Activated gamma-delta T cell treated with anti-CD3 and anti-CD28 coated beads, Interleukin-2, amount 50 U/mL, for 16 hours (primary cell): ENCODE measurements at regions not wholly inside any gene's neighbourhood (a gene's known extent, or its start where the extent isn't known, plus 50 kb on each side); places are given as distances from the start of the nearest gene placed in this dataset.

ENCODE experiments used
- DNase-seq: peaks from one replicate; pipeline ENCODE4 v3.0.0-alpha.2; 2020; ENCODE audit warnings: low read depth

DNA sequence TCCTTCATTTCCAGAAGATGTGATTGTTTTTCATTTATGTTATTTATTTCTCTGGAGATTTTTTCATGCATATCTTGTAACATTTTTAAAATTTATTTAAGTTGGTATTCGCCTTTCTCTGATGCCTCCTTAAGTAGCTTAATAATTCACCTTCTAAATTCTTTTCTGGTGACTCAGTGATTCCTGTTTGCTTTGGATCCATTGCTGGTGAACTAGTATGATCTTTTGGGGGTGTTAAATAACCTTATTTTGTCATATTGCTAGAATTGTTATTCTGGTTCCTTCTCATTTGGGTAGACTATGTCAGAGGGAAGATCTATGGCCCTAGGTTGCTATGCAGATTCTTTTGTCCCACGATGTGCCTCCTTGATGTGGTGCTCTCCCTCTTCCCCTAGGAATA, 1347.2 kb upstream of the B3GALT2 start:
- DNase-seq, result no peak

DNA sequence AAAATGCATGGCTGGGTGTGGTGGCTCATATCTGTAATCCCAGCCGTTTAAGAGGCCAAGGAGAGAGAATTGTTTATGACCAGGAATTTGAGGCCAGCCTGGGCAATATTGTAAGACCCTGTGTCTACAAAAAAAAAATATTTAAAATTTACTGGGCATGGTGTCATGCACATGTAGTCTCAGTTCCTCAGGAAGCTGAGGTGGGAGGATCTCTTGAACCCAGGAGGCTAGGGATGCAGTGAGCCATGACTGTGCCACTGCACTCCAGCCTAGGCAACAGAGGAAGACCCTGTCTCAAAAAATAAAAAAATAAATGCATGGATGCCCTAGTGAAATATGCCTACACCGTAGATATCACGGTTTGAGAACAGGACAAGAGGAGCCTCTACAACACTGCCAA, 1331.2 kb upstream of the B3GALT2 start:
- DNase-seq, result no peak

DNA sequence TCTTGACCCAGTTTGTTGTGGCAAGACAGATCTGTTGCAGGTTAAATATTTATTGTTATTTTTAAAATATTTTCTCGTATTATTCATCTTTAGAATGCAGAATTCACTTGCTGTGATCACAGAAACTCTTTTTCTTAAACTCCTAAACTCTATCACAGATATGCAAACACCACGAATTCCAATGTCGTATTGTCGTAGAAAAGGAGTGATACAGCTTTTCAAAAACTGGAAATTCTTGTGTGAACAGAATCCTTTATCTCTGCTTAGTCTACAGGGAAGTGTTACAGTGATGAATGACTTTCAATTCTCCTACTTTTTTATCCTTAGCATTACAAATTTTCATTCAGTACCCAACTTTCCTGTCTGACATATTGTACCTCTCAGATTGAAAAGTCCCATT, 1329.5 kb upstream of the B3GALT2 start:
- DNase-seq, result no peak

DNA sequence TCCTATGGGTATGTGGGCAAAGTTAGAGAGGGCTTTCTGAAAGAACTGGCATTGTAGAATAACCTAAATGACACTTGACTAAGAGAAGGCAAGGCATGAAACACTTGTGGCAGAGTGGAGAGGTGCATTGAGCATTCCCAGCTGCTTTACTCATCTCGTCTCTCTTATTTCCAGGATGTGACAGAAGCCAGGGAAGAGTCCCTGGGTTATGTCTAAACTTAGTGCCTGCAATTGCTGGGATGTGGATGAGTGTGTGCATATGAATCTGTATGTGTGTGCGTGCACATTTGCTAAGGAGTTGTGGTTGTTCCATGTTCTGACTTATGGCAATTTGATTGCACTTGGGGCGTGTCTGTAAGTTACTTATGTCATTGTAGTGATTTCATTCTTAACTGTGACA, 1326.5 kb upstream of the B3GALT2 start:
- no peak for DNase-seq

DNA sequence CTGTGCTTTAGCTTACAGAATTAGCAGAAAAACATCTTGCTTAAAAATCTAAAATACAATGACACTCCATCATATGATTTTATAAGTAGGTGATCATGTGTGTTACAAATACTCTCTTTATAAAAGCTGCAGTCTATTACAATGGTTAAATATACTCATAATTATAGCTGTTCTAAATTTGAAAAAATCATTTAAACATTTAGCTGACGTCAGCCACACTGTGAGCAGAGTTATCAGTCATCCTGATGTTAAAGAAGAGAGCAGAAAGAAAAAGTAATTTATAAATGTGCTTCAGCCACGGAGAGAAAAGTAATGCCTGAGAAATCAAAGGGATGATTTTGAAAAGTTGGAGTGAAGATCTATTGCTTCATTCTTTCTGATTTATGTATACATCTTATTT, 1325.9 kb upstream of the B3GALT2 start:
- no peak for DNase-seq

DNA sequence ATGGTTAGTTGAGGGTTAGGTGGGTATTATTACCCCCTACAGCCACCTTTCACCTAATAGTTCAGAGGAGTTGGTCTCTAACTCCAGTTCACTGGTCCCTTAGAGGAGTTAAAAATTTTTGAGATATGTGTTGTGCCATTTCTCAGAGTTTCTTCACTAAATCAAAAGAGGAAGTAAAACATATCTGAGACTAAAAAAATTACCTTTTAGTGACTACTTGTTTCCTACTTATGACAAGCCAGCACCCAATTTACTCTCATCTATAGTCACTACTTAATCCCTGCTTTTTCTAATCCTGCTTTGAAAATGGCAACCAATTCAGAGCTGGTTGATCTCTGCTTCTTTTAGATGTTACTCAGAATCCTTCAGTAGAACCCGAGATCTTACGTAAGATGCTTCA, 1316.8 kb upstream of the B3GALT2 start:
- DNase-seq, result no peak

DNA sequence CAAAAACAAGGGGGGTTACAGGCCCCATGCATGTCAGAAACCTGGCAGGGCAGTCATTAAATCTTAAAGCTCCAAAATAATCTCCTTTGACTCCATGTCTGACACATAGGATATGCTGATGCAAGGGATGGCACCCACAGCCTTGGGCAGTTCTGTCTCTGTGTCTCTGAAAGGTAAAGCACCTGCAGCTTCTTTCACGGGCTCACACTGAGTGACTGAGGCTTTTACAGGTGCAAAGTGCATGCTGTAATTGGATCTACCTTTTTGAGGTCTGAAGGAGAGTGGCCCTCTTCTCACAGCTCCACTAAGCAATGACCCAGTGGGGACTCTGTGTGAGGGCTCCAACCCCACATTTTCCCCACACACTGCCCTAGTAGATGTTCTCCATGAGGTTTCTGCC, 1309.0 kb upstream of the B3GALT2 start:
- no peak for DNase-seq

DNA sequence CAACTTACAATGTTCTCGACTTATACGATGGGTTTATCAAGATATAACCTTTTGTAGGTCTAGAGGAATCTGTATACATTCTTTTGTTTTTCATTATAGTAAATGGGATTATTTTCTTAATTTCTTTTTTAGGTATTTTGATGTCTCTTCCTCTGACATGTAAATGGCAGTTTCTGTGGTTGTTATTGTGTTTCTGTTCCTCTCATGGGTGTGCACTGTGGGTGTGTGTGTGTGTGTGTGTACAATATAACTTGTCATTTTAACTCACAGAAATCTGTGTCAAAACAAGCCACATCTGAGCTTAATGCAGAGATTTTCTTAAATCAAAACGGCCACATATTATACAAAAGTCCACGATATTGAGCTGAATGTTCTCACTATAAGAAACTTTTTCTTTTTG, 1300.8 kb upstream of the B3GALT2 start:
- DNase-seq, result no peak

DNA sequence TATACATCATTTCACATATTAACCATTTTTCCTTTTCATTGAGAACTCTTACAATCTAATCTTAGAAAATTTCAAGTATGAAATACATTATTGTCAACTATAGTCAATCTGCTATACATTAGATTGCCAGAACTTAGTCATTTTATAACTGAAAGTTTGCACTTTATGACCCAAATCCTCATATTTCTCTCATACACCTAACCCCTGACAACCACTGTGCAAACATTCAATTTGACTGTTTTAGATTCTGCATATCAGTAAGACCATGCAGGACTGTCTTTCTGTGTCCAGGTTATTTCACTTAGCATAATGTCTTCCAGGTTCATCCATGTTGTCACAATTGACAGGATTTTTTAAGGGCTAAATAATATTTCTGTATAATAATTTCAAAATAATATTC, 1299.0 kb upstream of the B3GALT2 start:
- no peak for DNase-seq

DNA sequence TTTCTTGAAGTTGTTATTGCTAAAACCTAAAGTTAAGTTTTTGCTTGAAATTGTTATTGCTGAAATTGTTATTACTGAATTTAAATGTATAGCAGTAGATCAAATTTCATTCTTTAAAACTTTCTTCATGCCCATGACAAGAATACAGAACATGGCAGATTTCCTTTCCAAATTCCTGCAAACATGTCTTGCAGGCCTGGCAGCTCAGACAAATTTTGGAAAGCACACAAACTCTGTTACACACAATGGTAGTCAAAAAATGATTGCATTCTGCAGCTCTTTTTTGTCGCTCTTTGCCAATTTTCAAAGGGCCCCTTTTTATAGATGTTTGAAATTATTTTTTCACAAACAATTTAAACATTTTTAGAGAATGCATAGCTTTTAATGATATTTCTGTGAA, 1292.3 kb upstream of the B3GALT2 start:
- no peak for DNase-seq

DNA sequence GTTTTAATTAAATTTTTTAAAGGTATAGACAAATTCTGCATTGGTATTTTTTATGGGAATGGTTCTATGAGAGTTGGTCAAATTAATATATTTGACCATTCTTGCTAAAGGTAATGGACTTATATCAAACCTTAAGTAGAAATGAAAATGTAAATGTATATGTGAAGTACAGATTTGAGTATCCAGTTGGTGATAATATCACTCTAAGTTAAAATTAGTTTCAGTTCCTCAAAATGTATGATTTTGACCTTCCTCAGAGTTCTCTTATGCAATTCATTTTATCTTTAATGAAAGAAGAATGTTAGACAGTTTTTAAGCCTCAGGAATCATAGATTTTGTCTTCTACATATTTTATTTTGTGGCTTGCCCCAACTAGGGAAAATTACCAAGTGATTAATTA, 1291.5 kb upstream of the B3GALT2 start:
- no peak for DNase-seq

DNA sequence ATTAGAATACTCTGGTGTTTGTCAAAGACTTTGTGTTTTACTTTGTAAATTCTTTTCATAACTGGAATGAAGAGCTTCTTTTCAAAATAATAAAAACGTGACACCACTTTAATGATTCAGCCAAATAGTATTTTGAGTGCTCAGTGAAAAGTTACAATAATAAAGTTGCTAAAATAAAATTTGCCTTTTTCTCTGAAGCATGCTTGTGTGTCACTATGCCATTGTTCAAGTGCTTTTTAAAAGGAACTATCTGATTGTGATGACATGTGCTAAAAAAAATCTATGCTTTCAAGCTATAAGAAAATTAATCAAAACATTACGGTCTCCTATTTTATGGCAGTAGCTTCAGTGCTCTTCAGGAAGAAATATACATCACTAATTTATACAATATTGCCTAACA, 1290.5 kb upstream of the B3GALT2 start:
- no peak for DNase-seq

DNA sequence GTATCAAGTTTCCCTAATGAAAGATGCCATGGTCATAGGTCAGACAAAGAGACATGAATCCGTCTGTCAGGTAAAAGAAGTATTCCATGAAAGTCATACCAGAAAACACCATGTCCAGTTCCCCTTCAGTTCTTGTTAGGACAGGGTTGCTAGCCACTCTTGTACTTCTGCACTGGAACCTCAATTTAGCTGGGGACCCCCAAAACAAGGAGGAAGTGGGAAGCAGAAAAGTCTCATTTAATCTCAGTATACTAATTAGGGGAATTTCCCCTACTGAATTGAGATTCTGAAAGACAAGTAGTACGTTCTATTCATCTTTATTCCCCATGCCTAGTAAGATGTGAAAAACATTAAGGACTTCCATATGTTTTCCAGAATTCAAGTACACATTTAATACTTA, 1289.9 kb upstream of the B3GALT2 start:
- DNase-seq, result no peak

DNA sequence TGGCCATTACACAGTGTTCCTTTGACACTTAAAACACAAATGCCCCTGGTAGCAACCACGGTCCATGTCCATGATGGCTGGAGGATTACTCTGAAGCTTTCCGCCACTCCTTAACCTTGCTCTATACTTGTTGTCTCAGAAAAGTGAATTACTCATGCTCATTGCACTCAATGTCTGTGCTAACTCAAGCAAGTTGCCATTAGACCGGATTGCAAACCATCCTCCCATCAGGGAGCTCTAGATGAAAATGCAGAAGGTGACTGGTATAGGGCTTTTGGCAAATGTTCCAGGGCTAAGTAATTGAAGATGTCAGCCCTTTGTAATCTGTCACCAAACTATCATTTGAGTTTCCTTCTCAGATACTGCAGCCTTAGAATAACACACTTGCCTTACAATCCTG, 1288.3 kb upstream of the B3GALT2 start:
- no peak for DNase-seq

DNA sequence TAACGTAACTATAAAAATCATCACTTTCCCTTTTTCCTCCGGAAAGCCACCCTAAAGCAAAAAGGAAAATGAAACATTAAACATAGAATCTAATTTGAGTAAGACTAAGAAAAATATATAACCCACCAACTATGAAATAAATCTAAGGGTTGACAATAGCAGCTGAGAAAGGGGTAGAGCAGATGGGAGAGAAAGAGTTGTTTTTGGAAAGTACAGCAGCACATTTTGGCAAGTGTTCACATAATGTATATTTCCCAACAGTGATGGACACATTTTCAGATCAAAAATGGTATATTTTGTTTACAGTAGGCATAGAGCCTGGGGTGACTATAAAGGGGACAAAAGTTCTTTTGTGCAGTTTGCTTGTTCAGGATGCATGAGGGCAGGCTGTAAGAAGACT, 1287.4 kb upstream of the B3GALT2 start:
- DNase-seq, result no peak

DNA sequence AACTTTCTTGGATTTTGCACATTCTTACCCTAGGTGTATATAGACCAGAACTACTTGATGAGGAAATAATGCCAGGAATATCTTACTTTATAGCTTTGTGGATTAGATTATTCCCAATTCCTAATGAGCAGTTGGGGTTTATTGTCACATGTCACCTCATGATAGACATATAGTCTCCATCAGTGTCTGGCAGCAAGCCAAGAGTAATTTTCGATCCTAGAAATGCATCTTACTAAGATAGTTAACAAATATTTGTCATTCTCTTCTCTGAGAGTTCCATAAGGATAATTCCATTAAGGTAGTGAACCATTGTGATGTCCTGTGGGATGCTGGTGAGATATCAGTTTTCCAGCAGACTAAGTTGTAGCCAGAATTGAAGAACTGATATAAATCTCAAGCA, 1282.9 kb upstream of the B3GALT2 start:
- DNase-seq, result no peak

DNA sequence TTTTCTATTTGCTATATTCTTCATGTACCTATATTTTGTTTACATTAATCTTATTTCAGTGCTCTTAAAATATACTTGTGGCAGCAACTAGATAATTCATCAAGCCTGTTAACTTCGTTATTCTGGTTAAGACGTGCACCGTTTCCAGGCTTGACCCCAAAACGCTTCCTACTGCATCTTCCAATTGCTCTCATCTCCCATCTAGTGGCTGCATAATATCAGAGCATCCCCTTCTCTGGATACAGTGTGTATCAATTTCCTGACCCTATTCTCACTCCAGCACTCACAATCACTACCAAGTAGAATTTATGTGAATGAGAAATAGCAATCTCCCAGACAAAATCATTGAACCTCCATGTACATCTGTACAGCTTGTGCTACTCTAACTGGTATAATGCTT, 1280.3 kb upstream of the B3GALT2 start:
- DNase-seq, result no peak

DNA sequence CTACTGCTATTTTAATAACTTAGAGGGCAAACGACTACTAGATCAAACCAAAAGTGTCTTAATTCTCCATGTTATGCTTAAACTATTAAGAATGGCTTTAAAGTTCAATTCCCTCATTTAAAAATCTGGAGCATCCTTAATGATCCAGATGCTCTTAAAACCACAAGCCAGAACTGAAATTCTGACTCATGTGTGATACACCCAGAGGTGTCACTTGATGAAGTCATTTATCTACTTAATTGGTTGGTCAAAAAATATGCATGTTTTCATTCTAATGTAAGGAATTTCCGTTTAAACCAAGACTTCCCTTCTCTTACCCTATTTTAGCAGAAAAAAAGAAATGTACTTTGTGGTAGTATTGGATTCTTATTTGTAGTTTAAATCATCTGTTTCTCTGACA, 1261.2 kb upstream of the B3GALT2 start:
- DNase-seq, result no peak

DNA sequence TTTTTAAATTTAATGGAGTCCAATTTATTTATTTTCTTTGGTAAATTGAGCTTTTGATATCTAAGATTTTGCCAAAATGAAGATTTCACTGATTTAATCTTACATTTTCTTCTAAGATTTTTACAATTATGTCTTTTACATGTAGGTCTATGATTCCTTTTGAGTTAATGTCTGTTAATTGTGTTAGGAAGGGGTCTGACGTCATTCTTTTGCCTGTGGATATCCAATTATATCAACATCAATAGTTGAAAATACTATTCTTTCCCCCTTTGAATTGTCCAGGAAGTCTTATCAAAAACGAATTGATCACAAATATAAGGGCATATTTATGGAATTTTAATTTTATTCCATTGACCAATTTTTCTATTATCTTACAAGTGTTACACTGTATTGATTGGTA, 1258.8 kb upstream of the B3GALT2 start:
- no peak for DNase-seq

DNA sequence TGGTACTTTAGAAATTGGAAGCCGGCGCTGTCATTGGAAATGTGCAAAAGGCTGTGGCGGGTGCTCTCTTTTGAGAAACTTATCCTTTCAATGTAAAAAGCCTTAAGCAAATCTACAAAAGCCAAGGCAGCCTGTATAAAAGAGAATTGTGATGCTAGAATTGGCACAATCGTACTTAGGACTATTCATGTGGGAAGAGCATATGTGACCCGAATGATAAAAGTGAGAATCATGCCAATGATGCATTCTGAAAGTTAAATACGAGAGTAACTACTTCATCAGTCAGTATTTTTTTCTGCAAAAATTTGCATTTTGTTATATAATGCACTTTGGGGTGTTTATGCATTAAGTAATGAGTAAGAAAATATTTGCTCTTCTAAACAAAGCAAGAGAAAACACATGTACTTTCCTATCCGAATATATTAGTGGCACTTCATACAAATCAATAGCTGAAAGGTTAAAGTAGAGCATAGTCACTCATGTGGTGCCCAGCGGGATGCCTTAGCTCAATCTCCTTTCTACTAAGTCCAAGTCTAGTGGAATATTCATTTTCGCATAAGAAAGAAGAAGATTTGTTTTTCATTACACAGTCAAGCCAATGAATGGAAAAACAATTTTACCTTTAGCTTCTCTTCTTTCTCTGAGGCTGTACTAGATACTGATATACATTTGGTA, 1256.6 kb upstream of the B3GALT2 start:
- DNase-seq, result no peak

DNA sequence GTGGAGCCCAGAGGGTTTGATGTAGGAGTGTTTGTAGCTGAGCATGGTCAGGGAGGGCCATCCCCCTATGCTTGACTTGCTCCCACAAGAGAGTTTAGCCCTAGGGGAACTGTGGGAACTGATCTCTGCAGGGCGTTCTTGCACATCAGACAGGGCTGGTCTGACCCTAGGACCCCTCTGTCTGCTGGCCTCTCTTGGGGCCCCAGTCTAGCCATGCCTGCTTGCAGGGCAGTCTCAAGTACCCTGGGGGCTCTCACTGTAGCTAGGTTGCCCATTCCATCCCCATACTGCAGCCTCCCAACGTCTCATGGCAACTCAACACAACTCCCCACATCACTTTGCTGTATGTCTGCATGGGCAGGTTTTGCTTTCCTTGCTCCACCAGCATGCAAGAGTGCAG, 1250.7 kb upstream of the B3GALT2 start:
- DNase-seq, result no peak

DNA sequence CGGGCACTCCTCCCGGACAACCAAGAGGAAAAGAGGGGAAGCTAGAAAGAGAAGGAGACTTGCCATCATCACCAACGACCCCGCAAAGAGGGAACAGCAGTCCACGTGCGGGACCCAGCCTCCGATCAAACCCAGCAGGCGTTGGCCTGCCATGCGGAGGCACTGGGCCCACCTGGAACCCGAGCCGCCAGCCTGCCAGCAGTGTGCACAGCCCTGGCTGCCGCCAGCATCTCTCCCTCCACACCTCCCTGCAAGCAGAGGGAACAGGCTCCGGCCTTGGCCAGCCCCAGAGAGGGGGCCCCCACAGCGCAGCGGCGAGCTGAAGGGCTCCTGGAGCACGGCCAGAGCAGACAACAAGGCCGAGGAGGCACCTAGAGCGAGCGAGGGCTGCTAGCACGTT, 1244.7 kb upstream of the B3GALT2 start:
- DNase-seq, result no peak

DNA sequence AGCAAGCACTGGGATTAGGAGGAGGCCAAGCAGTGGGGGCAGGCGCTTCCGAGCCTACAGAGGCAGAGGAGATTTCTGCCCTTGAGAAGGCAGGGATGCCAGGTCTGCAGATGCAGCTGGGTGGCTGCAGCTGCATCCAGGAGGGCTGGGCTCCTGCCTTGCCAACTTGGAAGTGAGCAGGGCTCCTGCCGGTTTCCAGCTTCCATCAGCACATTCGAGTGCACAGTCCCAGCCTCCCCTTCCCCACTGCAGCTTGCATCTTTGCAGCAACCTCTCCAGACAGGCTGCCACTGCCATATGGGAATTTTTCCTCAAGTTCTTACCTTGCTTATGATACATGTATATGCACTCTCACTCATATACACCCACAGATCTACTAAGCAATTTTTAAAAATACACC, 1234.3 kb upstream of the B3GALT2 start:
- DNase-seq, result no peak

DNA sequence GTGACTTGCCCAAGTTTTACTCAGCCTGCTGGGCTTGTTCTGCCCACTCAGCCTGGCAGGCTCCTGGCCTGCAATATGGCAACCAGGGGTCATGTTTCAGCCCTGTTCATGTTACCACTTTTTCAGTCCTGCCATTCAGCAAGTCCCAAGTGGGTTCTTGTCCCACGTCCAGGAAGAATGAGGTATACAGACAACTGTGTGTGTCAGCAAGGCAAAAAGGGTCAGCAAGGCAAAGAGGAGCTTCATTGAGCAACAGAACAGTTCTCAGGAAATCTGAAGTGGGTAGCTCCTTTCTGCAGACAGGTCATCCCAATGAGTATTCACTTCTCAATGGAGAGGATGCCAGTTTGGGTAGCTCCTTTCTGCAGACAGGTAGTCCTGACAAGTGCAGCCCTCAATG, 1233.3 kb upstream of the B3GALT2 start:
- DNase-seq, result no peak

DNA sequence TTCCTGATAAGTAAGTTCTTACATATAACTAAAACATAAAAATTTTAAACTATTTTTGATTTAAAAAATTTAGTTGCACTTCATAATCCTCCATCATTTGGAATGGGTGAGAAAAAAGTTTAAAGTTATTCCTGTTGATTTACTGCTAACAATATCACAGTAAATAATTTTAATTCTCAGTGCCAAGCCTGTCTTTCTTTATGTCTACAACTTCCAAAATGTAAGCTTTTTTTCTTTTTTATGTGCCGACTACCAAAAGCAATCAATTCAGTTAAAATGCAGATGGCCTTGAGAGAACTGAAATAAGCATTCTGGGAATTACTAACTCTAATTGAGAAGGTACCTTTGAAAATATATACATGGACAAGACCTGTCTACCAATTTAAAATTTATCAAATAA, 1224.3 kb upstream of the B3GALT2 start:
- no peak for DNase-seq
